Thymus (tissue), 11 donors: ENCODE measurements at regions not wholly inside any gene's neighbourhood (a gene's known extent, or its start where the extent isn't known, plus 50 kb on each side); places are given as distances from the start of the nearest gene placed in this dataset.

Experiments used
- DNase-seq, 9 donors: peaks; one replicate each; pipeline ENCODE4 v3.0.0-alpha.2; 2013; ENCODE audit warnings: low spot score in 9 of 9, low read depth in 6 of 9, missing footprints in 1 of 9
- H3K27ac ChIP-seq, 2 donors: one replicate each; pipeline ENCODE4 v1.5.1; 2013; ENCODE audit warnings: control low read depth in 1 of 2, low read depth in 1 of 2, low read length in 1 of 2, mild to moderate bottlenecking in 1 of 2, moderate library complexity in 1 of 2
- H3K27me3 ChIP-seq, 2 donors: one replicate each; pipeline ENCODE4 v1.5.1; 2013; ENCODE audit warnings: low read length in 1 of 2; ENCODE audit not compliant: control insufficient read depth in 2 of 2, insufficient read depth in 1 of 2
- H3K36me3 ChIP-seq, 2 donors: one replicate each; pipeline ENCODE4 v1.5.1; 2013; ENCODE audit warnings: low read length in 1 of 2, mild to moderate bottlenecking in 1 of 2, moderate library complexity in 1 of 2; ENCODE audit not compliant: control insufficient read depth in 2 of 2, insufficient read depth in 2 of 2
- H3K4me1 ChIP-seq, 2 donors: one replicate each; pipeline ENCODE4 v1.5.1; 2013; ENCODE audit warnings: low read length in 2 of 2; ENCODE audit not compliant: control insufficient read depth in 2 of 2, insufficient read depth in 2 of 2
- H3K4me3 ChIP-seq, 2 donors: one replicate each; pipeline ENCODE4 v1.5.1; 2013; ENCODE audit warnings: low read length in 2 of 2, control low read depth in 1 of 2, mild to moderate bottlenecking in 1 of 2
- H3K9me3 ChIP-seq, 2 donors: one replicate each; pipeline ENCODE4 v1.5.1; 2013; ENCODE audit warnings: low read length in 1 of 2, mild to moderate bottlenecking in 1 of 2; ENCODE audit not compliant: control insufficient read depth in 2 of 2, insufficient read depth in 1 of 2
- WGBS: extraction: QIAGEN DNeasy Blood & Tissue Kit; methylation state at CpG from one replicate; pipeline ENCODE4 v1.1.7; 2013; 5-methylcytosine and 5-hydroxymethylcytosine counted together
- donor health status: healthy.

GRCh38 chr9:86670536-86670935, 276.8 kb downstream of the GAS1 start:
- DNase-seq: no peak
- Histone ChIP-seq H3K36me3 (no peaks in the 10 kb centered on the region), H3K4me3 (no peak overlapping the region), H3K9me3 (no peaks in the 10 kb centered on the region), H3K27me3 (no peaks in the 10 kb centered on the region), H3K27ac (no peak overlapping the region), H3K4me1 (no peaks in the 10 kb centered on the region)
- 99% methylated on average over 4 of the region's 4 CpGs for WGBS

DNA sequence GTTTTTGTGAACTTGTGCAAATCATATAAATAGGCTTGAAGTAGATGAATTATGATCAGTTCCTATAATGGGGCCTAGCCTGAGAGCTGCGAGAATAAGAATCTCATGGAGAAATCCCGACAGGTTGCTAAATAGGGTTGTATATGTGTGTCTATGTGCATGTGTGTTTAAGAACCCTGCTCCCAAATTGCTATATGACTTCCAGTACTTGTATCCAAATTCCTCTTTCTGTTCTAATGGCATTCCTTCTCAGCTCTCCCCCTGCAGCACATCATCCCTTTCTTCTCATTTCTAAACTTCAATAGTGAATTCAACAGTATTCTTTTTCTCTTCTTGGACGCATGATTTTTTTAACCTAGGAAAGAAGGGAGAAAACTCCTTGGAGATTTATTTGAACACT, 277.2 kb downstream of the GAS1 start:
- Histone ChIP-seq H3K36me3 (no peaks in the 10 kb centered on the region), H3K27me3 (no peaks in the 10 kb centered on the region), H3K27ac (no peak overlapping the region), H3K4me3 (no peak overlapping the region), H3K4me1 (no peaks in the 10 kb centered on the region), H3K9me3 (no peaks in the 10 kb centered on the region)
- WGBS: 97% methylated on average over 3 of the region's 3 CpGs
- no peak for DNase-seq

- H3K4me1 ChIP-seq: peaks cover 0 to 2% of the 10 kb centered on the region in 2 donors
- DNase-seq: no peak
- H3K4me3 ChIP-seq: no peak overlapping the region
- H3K36me3 ChIP-seq: no peaks in the 10 kb centered on the region
- H3K27ac ChIP-seq: no peak overlapping the region
- WGBS: 90% methylated on average over 4 of the region's 4 CpGs
- no peaks in the 10 kb centered on the region for H3K27me3 ChIP-seq
- H3K9me3 ChIP-seq: no peaks in the 10 kb centered on the region
Measured at GRCh38 chr9:86669422-86669821, 277.9 kb downstream of the GAS1 start.

GRCh38 chr9:86668488-86668887, 278.8 kb downstream of the GAS1 start:
- Histone ChIP-seq H3K27ac (no peak overlapping the region), H3K27me3 (no peaks in the 10 kb centered on the region), H3K4me3 (no peak overlapping the region), H3K36me3 (no peaks in the 10 kb centered on the region), H3K4me1 (peaks cover 0 to 2% of the 10 kb centered on the region in 2 donors), H3K9me3 (no peaks in the 10 kb centered on the region)
- DNase-seq: no peak

DNA sequence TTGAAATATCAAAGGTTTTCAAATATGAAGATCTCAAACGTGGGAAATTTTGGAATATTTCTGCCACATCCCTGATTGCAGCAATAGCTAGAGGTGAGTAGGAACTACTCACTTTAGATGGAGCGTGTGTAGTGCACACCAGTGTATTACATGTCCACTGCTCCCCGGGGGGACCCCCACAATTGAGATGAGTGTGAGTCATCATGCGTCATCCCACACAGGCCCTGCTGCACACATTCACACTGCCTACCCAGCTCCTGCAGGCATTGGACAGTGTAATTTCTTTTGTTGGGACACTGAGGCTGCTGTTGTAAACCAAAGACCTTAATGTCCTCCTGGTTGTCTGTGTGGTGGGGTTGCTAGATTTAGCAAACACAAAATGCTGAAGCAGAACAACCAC, 280.0 kb downstream of the GAS1 start:
- no peak overlapping the region for H3K4me3 ChIP-seq
- no peaks in the 10 kb centered on the region for H3K36me3 ChIP-seq
- no peaks in the 10 kb centered on the region for H3K27me3 ChIP-seq
- no peak for DNase-seq
- peaks cover 0 to 2% of the 10 kb centered on the region in 2 donors for H3K4me1 ChIP-seq
- WGBS: 96% methylated on average over 4 of the region's 4 CpGs
- no peaks in the 10 kb centered on the region for H3K9me3 ChIP-seq
- no peak overlapping the region for H3K27ac ChIP-seq

DNA sequence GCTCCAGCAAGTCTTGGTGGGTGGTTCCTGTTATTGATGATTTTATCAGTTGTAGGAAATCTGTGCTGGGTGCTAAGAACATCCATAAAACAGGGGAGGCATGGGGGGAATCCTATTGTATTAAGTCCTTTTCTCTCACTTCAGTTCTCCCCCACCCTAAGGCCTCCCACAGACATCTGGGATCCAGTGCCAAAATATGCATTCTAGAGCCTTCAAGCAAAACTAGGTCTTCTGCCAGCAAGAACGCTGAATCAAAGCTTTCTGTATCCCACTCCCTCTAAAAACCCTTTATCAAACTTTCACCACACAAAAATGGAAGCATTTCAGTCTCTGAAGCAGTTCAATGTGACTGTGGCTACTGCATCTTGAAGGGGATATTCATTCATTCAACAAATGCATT, 281.9 kb downstream of the GAS1 start:
- H3K36me3 ChIP-seq: no peaks in the 10 kb centered on the region
- WGBS: 83% methylated on average over 1 of the region's 1 CpG
- no peaks in the 10 kb centered on the region for H3K9me3 ChIP-seq
- H3K27ac ChIP-seq: no peak overlapping the region
- H3K4me1 ChIP-seq: peaks cover 0 to 4% of the 10 kb centered on the region in 2 donors
- H3K4me3 ChIP-seq: no peak overlapping the region
- DNase-seq: no peak
- H3K27me3 ChIP-seq: no peaks in the 10 kb centered on the region

GRCh38 chr9:86664603-86665002, 282.7 kb downstream of the GAS1 start:
- no peak for DNase-seq
- Histone ChIP-seq H3K36me3 (no peaks in the 10 kb centered on the region), H3K27me3 (no peaks in the 10 kb centered on the region), H3K9me3 (no peaks in the 10 kb centered on the region), H3K4me3 (no peak overlapping the region), H3K27ac (no peak overlapping the region), H3K4me1 (peaks cover 0 to 4% of the 10 kb centered on the region in 2 donors)
- 79% methylated on average over 7 of the region's 7 CpGs for WGBS

DNA sequence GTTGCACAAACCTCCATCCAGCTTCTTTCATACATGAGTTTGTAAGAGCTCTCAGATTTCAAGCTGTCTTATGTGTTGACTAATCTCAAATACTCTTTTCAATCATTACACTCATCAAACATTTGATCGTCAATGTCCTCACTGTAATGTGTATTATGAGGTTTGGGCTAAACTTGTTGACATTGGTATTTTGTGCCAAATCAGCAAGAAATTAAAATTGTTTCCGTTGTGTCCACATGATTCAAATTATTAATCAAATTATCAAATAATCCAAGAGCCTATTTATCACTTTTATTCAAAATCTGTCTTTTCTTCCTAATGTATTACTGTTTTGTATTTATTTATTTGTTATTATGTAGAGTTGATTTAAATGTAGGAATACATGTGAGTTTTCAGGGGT, 283.4 kb downstream of the GAS1 start:
- Histone ChIP-seq H3K27ac (no peak overlapping the region), H3K4me1 (peaks cover 0 to 11% of the 10 kb centered on the region in 2 donors), H3K27me3 (no peaks in the 10 kb centered on the region), H3K36me3 (no peaks in the 10 kb centered on the region), H3K9me3 (no peaks in the 10 kb centered on the region), H3K4me3 (no peak overlapping the region)
- WGBS: 97% methylated on average over 2 of the region's 2 CpGs
- no peak for DNase-seq

DNA sequence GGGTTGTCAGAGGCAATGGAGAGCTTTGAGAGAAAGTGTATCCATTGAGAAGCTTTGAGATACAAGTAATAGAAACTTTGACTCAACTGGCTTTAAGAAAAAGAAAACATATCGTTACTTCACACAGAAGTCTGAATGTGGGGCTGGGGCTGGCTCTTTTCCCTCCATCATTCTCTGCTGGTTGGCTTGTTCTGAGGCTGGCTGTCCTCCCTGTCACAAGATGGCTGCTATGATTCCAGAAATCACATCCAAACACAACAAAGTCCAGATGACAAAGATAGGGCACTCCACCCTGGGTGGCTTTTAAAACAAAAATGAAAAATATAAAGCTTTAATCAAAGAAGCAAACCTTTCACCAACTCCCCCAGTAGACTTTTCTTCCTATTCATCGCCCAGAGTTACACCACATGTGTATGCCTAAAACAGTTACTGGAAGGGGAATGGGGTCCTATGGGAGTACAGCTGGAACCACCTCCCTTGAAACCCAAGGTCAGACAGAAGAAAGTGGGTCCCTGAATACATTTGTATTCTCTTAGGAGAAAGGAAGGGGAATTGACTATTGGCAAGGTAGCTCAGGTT, 284.3 kb downstream of the GAS1 start:
- WGBS: 93% methylated on average over 2 of the region's 2 CpGs
- Histone ChIP-seq H3K4me3 (no peak overlapping the region), H3K27me3 (no peaks in the 10 kb centered on the region), H3K36me3 (no peaks in the 10 kb centered on the region), H3K27ac (no peak overlapping the region), H3K4me1 (peaks cover 0 to 13% of the 10 kb centered on the region in 2 donors), H3K9me3 (no peaks in the 10 kb centered on the region)
- no peak for DNase-seq
